ENCODE measurements at regions not wholly inside any gene's neighbourhood (a gene's known extent, or its start where the extent isn't known, plus 50 kb on each side); places are given as distances from the start of the nearest gene placed in this dataset.

DNA sequence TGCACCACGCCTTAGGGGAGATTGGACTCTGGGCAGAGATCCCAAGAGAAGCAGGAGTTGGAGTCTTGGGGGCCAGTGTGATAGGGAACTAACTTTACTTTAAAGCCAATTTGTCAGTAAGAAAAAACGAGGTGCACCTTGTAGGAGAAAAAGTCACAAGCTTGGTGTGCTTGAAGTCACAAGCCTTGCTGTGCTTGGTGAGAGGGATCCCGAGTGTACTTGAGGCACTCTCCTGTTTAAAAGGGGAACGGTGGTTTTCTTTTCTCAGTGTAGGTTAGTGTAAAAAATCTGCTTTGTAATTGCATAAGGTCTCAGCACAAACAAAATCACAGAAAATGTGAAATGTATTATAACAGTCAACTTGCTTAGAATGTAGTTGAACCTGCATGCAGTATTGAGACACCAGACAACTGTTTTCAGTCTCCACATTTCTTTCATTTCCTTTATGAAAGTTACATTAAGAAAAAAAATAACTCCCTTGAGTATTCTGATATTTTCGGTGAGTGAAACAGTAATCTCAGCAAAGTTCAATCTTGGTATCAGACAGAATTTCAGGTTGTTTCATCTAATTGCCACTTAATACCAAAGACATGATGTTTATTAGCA, 111.1 kb upstream of the DUSP22 start:
- ChIA-PET POLR2A (no interaction called here), CTCF (interaction anchor here (1.5 kb wide), 1 partner anchor 7 kb away, joined by 6 read pairs; no protein-coding TSS in a partner anchor)
- Mint-ChIP-seq H3K27me3 (ENCODE audit: insufficient read depth, unreplicated experiment) (peaks cover 7% of the 10 kb centered on the region), H3K36me3 (ENCODE audit: insufficient read depth, unreplicated experiment) (no peaks in the 10 kb centered on the region), H3K4me3 (ENCODE audit: unreplicated experiment) (no peak overlapping the region), H3K9me3 (ENCODE audit: unreplicated experiment) (peaks cover 11% of the 10 kb centered on the region), H3K27ac (ENCODE audit: unreplicated experiment) (no peak overlapping the region), H3K4me1 (ENCODE audit: low read depth, unreplicated experiment) (no peaks in the 10 kb centered on the region)
- no peak for DNase-seq
- H3K9me3 ChIP-seq = no peaks in the 10 kb centered on the region
- BruUV-seq (replicated peaks) = no TSS peak
- TF ChIP-seq, protein P1, sequence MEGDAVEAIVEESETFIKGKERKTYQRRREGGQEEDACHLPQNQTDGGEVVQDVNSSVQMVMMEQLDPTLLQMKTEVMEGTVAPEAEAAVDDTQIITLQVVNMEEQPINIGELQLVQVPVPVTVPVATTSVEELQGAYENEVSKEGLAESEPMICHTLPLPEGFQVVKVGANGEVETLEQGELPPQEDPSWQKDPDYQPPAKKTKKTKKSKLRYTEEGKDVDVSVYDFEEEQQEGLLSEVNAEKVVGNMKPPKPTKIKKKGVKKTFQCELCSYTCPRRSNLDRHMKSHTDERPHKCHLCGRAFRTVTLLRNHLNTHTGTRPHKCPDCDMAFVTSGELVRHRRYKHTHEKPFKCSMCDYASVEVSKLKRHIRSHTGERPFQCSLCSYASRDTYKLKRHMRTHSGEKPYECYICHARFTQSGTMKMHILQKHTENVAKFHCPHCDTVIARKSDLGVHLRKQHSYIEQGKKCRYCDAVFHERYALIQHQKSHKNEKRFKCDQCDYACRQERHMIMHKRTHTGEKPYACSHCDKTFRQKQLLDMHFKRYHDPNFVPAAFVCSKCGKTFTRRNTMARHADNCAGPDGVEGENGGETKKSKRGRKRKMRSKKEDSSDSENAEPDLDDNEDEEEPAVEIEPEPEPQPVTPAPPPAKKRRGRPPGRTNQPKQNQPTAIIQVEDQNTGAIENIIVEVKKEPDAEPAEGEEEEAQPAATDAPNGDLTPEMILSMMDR (IDR thresholded peaks at IDR 0.05; ENCODE audit: insufficient read depth in 1 of 2, low read depth in 1 of 2, low read length in 1 of 2, severe bottlenecking in 1 of 2, unreplicated experiment in 1 of 2) = no peak
- intact Hi-C loops (cut with micrococcal nuclease; ENCODE audit: unreplicated experiment) = no loop called here
- no peaks in the 10 kb centered on the region for H3K36me3 ChIP-seq (ENCODE audit: control insufficient read depth, insufficient read depth, low read length)
- H3K4me1 ChIP-seq = no peaks in the 10 kb centered on the region
- no peaks in the 10 kb centered on the region for H3K27me3 ChIP-seq (replicated peaks; ENCODE audit: control insufficient read depth, insufficient read depth, low read length)
- H3K4me3 ChIP-seq (ENCODE audit: low read depth, low read length) = no peak overlapping the region

- no peak overlapping the region for H3K4me3 Mint-ChIP-seq (ENCODE audit: unreplicated experiment)
- ChIA-PET POLR2A (no interaction called here), CTCF (interaction anchor here (1.0 kb wide), 1 partner anchor 1253 kb away, joined by 3 read pairs; no protein-coding TSS in a partner anchor)
- peaks cover under 1% of the 10 kb centered on the region for H3K9me3 Mint-ChIP-seq (ENCODE audit: unreplicated experiment)
- DNase-seq = no peak
- intact Hi-C loops (cut with micrococcal nuclease; ENCODE audit: unreplicated experiment) = no loop called here
- Histone ChIP-seq H3K27me3 (replicated peaks; ENCODE audit: control insufficient read depth, insufficient read depth, low read length) (no peaks in the 10 kb centered on the region), H3K36me3 (ENCODE audit: control insufficient read depth, insufficient read depth, low read length) (no peaks in the 10 kb centered on the region), H3K4me3 (ENCODE audit: low read depth, low read length) (no peak overlapping the region), H3K9me3 (no peaks in the 10 kb centered on the region), H3K4me1 (no peaks in the 10 kb centered on the region)
- H3K27ac Mint-ChIP-seq (ENCODE audit: unreplicated experiment) = no peak overlapping the region
- H3K36me3 Mint-ChIP-seq (ENCODE audit: insufficient read depth, unreplicated experiment) = no peaks in the 10 kb centered on the region
- no peaks in the 10 kb centered on the region for H3K4me1 Mint-ChIP-seq (ENCODE audit: low read depth, unreplicated experiment)
- H3K27me3 Mint-ChIP-seq (ENCODE audit: insufficient read depth, unreplicated experiment) = no peaks in the 10 kb centered on the region
- TF ChIP-seq, protein P1 (IDR thresholded peaks at IDR 0.05; ENCODE audit: insufficient read depth in 1 of 2, low read depth in 1 of 2, low read length in 1 of 2, severe bottlenecking in 1 of 2, unreplicated experiment in 1 of 2) = no peak
- no TSS peak for BruUV-seq (replicated peaks)
Measured at GRCh38 chr6:183668-184067, 108.6 kb upstream of the DUSP22 start.

GRCh38 chr6:184161-184700, 108.1 kb upstream of the DUSP22 start:
- CTCF ChIA-PET = interaction anchor here (1.0 kb wide), 1 partner anchor 1253 kb away, joined by 3 read pairs; no protein-coding TSS in a partner anchor
- no peak overlapping the region for H3K4me3 Mint-ChIP-seq (ENCODE audit: unreplicated experiment)
- no TSS peak for BruUV-seq (replicated peaks)
- Histone ChIP-seq H3K36me3 (ENCODE audit: control insufficient read depth, insufficient read depth, low read length) (no peaks in the 10 kb centered on the region), H3K4me1 (no peaks in the 10 kb centered on the region), H3K4me3 (ENCODE audit: low read depth, low read length) (no peak overlapping the region), H3K9me3 (no peaks in the 10 kb centered on the region), H3K27me3 (replicated peaks; ENCODE audit: control insufficient read depth, insufficient read depth, low read length) (no peaks in the 10 kb centered on the region)
- TF ChIP-seq, protein P1 (IDR thresholded peaks at IDR 0.05; ENCODE audit: insufficient read depth in 1 of 2, low read depth in 1 of 2, low read length in 1 of 2, severe bottlenecking in 1 of 2, unreplicated experiment in 1 of 2) = no peak
- no peak for DNase-seq
- no peaks in the 10 kb centered on the region for H3K9me3 Mint-ChIP-seq (ENCODE audit: unreplicated experiment)
- POLR2A ChIA-PET = no interaction called here
- H3K36me3 Mint-ChIP-seq (ENCODE audit: insufficient read depth, unreplicated experiment) = no peaks in the 10 kb centered on the region
- no peaks in the 10 kb centered on the region for H3K4me1 Mint-ChIP-seq (ENCODE audit: low read depth, unreplicated experiment)
- no peak overlapping the region for H3K27ac Mint-ChIP-seq (ENCODE audit: unreplicated experiment)
- intact Hi-C loops (cut with micrococcal nuclease; ENCODE audit: unreplicated experiment) = no loop called here
- no peaks in the 10 kb centered on the region for H3K27me3 Mint-ChIP-seq (ENCODE audit: insufficient read depth, unreplicated experiment)
